NOMO-1 treated with DMSO at 0.1 percent for 48 hours (cell line): ENCODE measurements at regions not wholly inside any gene's neighbourhood (a gene's known extent, or its start where the extent isn't known, plus 50 kb on each side); places are given as distances from the start of the nearest gene placed in this dataset.
"Not testable (repeated sequence)": the region's sequence is repeated elsewhere in the genome, so short reads cannot be mapped to it uniquely, and the experiment has no call there.

ENCODE experiments used
- DNase-seq: peaks from one replicate; lab custom pipeline; 2025; ENCODE audit not compliant: unreplicated experiment; lab: John Stamatoyannopoulos, UW

- DNase-seq = no peak
These were observed 161.6 kb downstream of the GLUL start for GRCh38 chr1:182229921-182230491.

DNA sequence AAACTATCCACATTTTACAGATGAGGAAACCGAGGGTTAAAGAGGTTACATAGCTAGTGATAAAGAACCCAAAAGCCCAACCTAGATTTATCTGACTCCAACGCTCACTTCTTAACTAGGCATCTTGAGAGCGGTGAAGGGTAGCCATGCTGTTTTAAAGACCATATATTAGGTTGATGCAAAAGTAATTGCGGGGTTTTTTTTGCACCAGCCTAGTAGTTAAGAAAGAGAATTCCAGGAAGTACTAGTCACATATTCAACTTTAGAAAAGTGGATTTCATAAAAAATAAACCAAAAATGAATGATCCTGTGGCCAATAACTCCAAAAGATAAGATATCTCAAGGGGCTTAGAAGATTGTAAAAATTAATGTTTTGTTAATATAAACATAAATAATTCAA lies 162.1 kb downstream of the GLUL start:
- no peak for DNase-seq

DNA sequence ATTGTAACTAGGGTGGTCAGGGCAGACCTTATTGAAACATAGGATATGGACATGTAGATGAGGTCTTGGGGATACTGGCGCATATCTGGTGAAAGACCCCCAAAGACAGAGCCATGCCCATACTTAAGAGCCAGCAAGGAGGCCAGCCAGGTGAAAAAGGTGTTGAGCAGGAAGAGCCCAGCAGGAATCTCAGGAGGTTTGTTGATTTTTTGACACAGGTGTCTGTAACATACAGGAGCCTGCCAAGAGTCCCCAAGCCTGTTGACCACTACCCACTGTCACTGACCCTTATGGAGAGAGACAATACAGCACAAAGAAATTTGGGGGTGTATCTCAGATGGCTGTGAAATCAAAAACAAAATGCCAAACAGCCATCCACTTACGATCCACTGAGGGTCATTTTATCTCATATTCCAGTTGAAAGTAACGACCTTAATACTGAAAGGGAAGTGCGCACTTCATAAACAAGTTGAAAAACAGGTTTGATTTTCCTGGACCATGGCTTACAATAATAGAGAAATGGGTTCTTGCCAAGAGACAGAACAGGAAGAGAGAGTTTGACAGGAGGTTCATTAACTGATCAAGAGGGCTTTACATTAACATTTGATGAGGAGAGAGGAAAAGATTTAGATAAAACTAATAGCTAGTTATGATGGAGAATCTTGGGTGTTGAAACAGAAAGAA lies 163.6 kb downstream of the GLUL start:
- DNase-seq = no peak

GRCh38 chr1:182226618-182227017 lies 165.0 kb downstream of the GLUL start:
- DNase-seq = no peak

DNA sequence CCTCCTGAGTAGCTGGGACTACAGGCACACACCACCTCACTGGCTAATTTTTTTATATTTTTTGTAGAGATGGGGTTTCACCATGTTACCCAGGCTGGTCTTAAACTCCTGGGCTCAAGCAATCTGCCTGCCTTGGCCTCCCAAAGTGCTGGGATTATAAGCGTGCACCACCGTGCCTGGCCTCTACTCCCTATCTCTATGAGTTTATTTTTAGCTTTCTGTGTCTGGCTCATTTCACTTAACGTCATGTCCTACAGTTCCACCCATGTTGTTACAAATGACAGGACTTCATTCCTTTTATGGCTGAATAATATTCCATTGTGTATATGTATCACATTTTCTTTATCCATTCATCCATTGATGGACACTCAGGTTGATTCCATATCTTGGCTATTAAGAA lies 164.2 kb upstream of the ZNF648 start:
- DNase-seq = not testable (repeated sequence)

DNA sequence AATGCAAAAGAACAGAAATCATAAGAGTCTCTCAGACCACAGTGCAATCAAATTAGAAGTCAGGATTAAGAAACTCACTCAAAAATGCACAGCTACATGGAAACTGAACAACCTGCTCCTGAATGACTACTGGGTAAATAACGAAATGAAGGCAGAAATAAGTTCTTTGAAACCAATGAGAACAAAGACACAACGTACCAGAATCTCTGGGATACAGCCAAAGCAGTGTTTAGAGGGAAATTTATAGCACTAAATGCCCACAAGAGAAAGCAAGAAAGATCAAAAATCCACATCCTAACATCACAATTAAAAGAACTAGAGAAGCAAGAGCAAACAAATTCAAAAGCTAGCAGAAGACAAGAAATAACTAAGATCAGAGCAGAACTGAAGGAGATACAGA lies 160.5 kb upstream of the ZNF648 start:
- DNase-seq = not testable (repeated sequence)

GRCh38 chr1:182221367-182221766 lies 159.9 kb upstream of the ZNF648 start:
- DNase-seq = not testable (repeated sequence)

DNA sequence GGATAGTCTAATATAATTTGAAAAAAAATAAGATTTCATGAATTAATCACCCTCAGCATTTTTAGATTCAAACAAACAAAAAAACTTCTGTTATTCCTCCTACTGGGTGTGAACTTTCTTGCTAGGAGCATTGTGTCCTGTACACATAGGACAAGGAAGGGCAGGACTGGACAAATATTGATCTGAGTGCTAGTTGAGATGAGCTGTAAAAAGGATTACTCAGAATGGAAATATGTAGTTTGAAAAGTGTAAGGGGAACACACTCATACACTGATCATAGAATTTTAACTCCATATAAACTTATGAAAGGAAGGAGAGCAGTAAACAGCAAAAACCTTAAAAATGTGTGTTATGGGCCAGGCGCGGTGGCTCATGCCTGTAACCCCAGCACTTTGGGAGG lies 156.5 kb upstream of the ZNF648 start:
- DNase-seq = no peak

GRCh38 chr1:182217071-182217470 lies 155.6 kb upstream of the ZNF648 start:
- no peak for DNase-seq

- no peak for DNase-seq
These were observed 154.3 kb upstream of the ZNF648 start for GRCh38 chr1:182215764-182216163.

- DNase-seq = peak; percentile 45
These were observed 151.7 kb upstream of the ZNF648 start for GRCh38 chr1:182213163-182213562.

GRCh38 chr1:182211386-182211785 lies 149.9 kb upstream of the ZNF648 start:
- DNase-seq = no peak

- no peak for DNase-seq
These were observed 148.9 kb upstream of the ZNF648 start for GRCh38 chr1:182210417-182210816.

- no peak for DNase-seq
These were observed 145.8 kb upstream of the ZNF648 start for GRCh38 chr1:182207300-182207699.

- DNase-seq = no peak
These were observed 145.2 kb upstream of the ZNF648 start for GRCh38 chr1:182206626-182207239.

- no peak for DNase-seq
These were observed 144.0 kb upstream of the ZNF648 start for GRCh38 chr1:182205351-182206022.

DNA sequence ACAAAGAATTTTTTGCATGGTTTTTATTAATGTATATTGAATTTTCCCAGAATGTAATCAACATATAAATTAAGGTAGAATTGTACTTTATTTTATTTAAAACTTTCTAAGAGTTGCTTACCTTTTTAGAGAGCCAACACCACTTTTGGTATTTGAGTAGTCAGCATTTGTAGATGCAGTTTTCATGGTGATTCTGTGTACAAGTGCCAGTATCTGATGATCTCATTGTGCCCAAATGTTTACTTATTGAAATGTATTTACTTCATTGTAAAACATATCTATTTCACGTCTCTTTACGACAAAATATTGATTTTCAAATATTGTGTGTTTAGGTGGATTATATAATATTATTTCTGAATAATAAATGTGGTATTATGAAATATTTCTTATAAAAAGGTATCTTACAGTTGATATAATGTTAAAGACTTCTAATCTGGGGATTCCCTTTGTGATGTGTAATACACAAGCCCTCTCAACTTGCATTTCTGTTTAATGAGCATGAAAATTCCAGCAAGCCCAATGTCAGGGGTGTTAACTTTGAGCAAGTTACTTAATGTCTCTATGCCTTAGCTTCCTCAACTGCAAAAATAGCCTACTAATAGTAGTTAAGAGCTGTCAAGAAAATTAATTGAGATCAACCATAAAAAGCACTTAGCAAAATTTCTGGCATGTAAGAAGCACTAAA lies 141.8 kb upstream of the ZNF648 start:
- DNase-seq = no peak

- not testable (repeated sequence) for DNase-seq
These were observed 140.0 kb upstream of the ZNF648 start for GRCh38 chr1:182201490-182201889.

- DNase-seq = no peak
These were observed 138.7 kb upstream of the ZNF648 start for GRCh38 chr1:182200025-182200812.

DNA sequence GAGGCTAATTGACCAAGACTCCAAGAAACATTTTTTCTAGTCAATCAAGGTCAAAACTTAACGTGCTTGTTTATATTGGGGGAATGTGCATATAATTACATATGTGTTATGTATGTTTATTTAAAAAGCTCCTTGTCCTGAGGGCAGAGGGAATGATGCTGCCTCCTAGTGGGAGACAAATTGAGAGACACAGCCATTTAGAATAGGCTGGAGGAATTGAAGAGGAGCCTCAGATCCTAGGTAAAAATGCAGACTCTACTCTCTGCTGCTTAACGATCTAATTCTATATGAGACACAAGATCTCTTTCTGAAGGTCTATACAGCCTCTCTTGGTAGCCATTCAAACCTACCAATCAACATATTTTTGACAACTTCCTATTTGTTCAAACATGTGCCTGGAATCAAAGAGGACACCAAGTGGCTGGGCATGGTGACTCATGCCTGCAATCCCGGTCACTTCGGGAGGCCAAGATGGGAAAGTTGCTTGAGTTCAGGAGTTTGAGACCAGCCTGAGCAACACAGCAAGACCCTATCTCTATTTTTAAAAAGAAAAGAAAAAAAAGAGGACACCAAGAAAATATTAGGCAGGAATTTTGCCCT lies 136.6 kb upstream of the ZNF648 start:
- DNase-seq = peak; percentile 12
